Thyroid gland (tissue), 4 donors: ENCODE measurements at regions not wholly inside any gene's neighbourhood (a gene's known extent, or its start where the extent isn't known, plus 50 kb on each side); places are given as distances from the start of the nearest gene placed in this dataset.

Experiments used
- POLR2A ChIP-seq, 2 donors: fragments of 450-650 bp; IDR thresholded peaks; one replicate each; pipeline ENCODE4 v1.6.1; 2017; ENCODE audit warnings: antibody characterized with exemption in 2 of 2, mild to moderate bottlenecking in 2 of 2, moderate library complexity in 1 of 2
- TF ChIP-seq, protein P1 (sequence below), 6 experiments: fragments of 200-600 bp in 3 of 6; fragments of 450-650 bp in 3 of 6; sonication (generic) in 3 of 6; IDR thresholded peaks; one replicate each; pipeline ENCODE4 v1.5.1; 2016 to 2019; ENCODE audit warnings: antibody characterized with exemption in 6 of 6, mild to moderate bottlenecking in 2 of 6, inconsistent platforms in 1 of 6, moderate library complexity in 1 of 6

DNA sequence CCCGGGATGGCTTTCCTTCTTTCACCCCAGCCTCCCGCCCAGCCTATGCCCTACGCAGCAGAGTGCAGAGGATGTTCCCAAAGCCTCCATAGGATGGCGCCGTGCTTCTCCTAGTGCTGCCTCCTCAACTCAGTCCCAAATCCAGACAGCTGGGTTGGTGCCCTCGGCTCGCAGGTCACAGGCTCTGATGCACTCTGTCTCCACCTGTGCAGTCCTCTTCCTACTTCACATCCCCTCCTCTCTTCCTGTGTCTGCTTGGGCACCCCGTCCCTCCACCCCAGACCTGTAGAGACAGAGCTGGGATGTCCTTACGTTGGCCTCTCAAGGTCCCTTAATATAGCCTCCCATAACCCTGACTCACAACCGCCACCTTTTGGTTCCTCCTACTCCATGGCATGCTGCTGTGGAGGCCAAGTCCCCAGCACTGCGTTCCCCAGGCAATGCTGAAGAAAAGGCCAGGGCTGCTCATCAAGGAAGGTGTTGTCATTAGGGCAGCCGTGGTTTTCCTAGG is 314.4 kb downstream of the GADD45G start:
- TF ChIP-seq, protein P1, sequence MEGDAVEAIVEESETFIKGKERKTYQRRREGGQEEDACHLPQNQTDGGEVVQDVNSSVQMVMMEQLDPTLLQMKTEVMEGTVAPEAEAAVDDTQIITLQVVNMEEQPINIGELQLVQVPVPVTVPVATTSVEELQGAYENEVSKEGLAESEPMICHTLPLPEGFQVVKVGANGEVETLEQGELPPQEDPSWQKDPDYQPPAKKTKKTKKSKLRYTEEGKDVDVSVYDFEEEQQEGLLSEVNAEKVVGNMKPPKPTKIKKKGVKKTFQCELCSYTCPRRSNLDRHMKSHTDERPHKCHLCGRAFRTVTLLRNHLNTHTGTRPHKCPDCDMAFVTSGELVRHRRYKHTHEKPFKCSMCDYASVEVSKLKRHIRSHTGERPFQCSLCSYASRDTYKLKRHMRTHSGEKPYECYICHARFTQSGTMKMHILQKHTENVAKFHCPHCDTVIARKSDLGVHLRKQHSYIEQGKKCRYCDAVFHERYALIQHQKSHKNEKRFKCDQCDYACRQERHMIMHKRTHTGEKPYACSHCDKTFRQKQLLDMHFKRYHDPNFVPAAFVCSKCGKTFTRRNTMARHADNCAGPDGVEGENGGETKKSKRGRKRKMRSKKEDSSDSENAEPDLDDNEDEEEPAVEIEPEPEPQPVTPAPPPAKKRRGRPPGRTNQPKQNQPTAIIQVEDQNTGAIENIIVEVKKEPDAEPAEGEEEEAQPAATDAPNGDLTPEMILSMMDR (IDR thresholded peaks at IDR 0.05), result peak in 3 of 6 experiments; percentile 32 to 49 (median 39)
- no peak for TF ChIP-seq POLR2A (IDR thresholded peaks at IDR 0.05)
